Lung (tissue), 11 donors: ENCODE measurements at regions not wholly inside any gene's neighbourhood (a gene's known extent, or its start where the extent isn't known, plus 50 kb on each side); places are given as distances from the start of the nearest gene placed in this dataset.

Experiments used
- ATAC-seq: fragments of 200-7000 bp; cut with Tn5 transposase; one replicate; pipeline ENCODE4 v1.9.1; 2020; ENCODE audit warnings: moderate number of reproducible peaks; ENCODE audit not compliant: insufficient read depth, low FRiP score
- DNase-seq, 3 donors: peaks; one replicate each; pipeline ENCODE4 v3.0.0-alpha.2; 2013 to 2017
- H3K27ac ChIP-seq, 2 donors: one replicate each; pipeline ENCODE4 v1.5.1; 2013; ENCODE audit warnings: mild to moderate bottlenecking in 2 of 2, moderate library complexity in 2 of 2, control low read depth in 1 of 2, inconsistent platforms in 1 of 2, low read depth in 1 of 2, low read length in 1 of 2
- H3K27me3 ChIP-seq, 3 donors: one replicate each; pipeline ENCODE4 v1.5.1; 2013; ENCODE audit warnings: low read length in 2 of 3; ENCODE audit not compliant: control insufficient read depth in 3 of 3, insufficient read depth in 3 of 3
- H3K36me3 ChIP-seq, 4 donors: one replicate each; pipeline ENCODE4 v1.5.1; 2013; ENCODE audit warnings: low read length in 4 of 4, mild to moderate bottlenecking in 1 of 4, moderate library complexity in 1 of 4; ENCODE audit not compliant: control insufficient read depth in 4 of 4, insufficient read depth in 4 of 4
- H3K4me1 ChIP-seq, 5 donors: one replicate each; pipeline ENCODE4 v1.5.1; 2013; ENCODE audit warnings: low read length in 5 of 5, mild to moderate bottlenecking in 2 of 5, moderate library complexity in 1 of 5; ENCODE audit not compliant: control insufficient read depth in 5 of 5, insufficient read depth in 5 of 5
- H3K4me3 ChIP-seq: one replicate; pipeline ENCODE4 v1.5.1; 2013; ENCODE audit warnings: mild to moderate bottlenecking, control low read depth, moderate library complexity
- H3K9ac ChIP-seq, 2 donors: one replicate each; pipeline ENCODE4 v1.5.1; 2013; ENCODE audit warnings: low read length in 2 of 2, control low read depth in 1 of 2; ENCODE audit not compliant: insufficient read depth in 1 of 2
- H3K9me3 ChIP-seq, 4 donors: one replicate each; pipeline ENCODE4 v1.5.1; 2013; ENCODE audit warnings: low read length in 3 of 4, mild to moderate bottlenecking in 1 of 4, moderate library complexity in 1 of 4; ENCODE audit not compliant: control insufficient read depth in 4 of 4, insufficient read depth in 3 of 4
- CTCF ChIP-seq: IDR thresholded peaks from 2 replicates; pipeline ENCODE4 v1.5.1; 2012; ENCODE audit warnings: mild to moderate bottlenecking; ENCODE audit errors: control extremely low read depth, extremely low read depth
- WGBS, 2 donors: extraction: QIAGEN DNeasy Blood & Tissue Kit; methylation state at CpG; one replicate each; pipeline ENCODE4 v1.1.7; 2013; 5-methylcytosine and 5-hydroxymethylcytosine counted together
- donor health status: control.
- donor health status: control.
- donor health status: Bipolar disorder and iron deficiency.
- donor health status: healthy.
- donor health status: DM: yes; HTN: yes; CAD: no.

GRCh38 chr2:152236191-152236925 lies 60.8 kb upstream of the STAM2 start:
- ATAC-seq, result no peak
- 91 to 94% methylated on average over 4 of the region's 4 CpGs for WGBS, 2 donors
- Histone ChIP-seq H3K9ac (no peak overlapping the region), H3K27me3 (no peaks in the 10 kb centered on the region), H3K9me3 (peaks cover 0 to 1% (median 0%) of the 10 kb centered on the region in 4 donors), H3K4me3 (no peak overlapping the region), H3K4me1 (peaks cover 0 to 2% (median 0%) of the 10 kb centered on the region in 5 donors), H3K27ac (no peak overlapping the region), H3K36me3 (no peaks in the 10 kb centered on the region)
- no peak for TF ChIP-seq CTCF
- no peak for DNase-seq

- Histone ChIP-seq H3K9ac (no peak overlapping the region), H3K27ac (no peak overlapping the region), H3K9me3 (peaks cover 0 to 1% (median 0%) of the 10 kb centered on the region in 4 donors), H3K36me3 (no peaks in the 10 kb centered on the region), H3K4me1 (peaks cover 0 to 5% (median 0%) of the 10 kb centered on the region in 5 donors), H3K4me3 (no peak overlapping the region), H3K27me3 (no peaks in the 10 kb centered on the region)
- ATAC-seq (no peak), DNase-seq (no peak)
- WGBS, 2 donors, result 97% methylated on average over 6 of the region's 6 CpGs
- no peak for TF ChIP-seq CTCF
Observed at GRCh38 chr2:152238016-152238415, 62.5 kb upstream of the STAM2 start.

- no peak for ATAC-seq
- no peak overlapping the region for H3K4me3 ChIP-seq
Observed at GRCh38 chr2:152240559-152241231, 65.1 kb upstream of the STAM2 start.

More at GRCh38 chr2:152240559-152241231, 65.1 kb upstream of the STAM2 start:
- no peak for TF ChIP-seq CTCF
- Histone ChIP-seq H3K27ac (no peak overlapping the region), H3K9me3 (peaks cover 0 to 1% (median 0%) of the 10 kb centered on the region in 4 donors), H3K36me3 (no peaks in the 10 kb centered on the region), H3K9ac (no peak overlapping the region), H3K27me3 (no peaks in the 10 kb centered on the region), H3K4me1 (peaks cover 0 to 6% (median 2%) of the 10 kb centered on the region in 5 donors)
- 49 to 50% methylated on average over 2 of the region's 2 CpGs for WGBS, 2 donors
- DNase-seq, result peak in 2 of 3 donors; percentile 59 to 67
